Ascending aorta (tissue), 2 donors: ENCODE measurements at regions not wholly inside any gene's neighbourhood (a gene's known extent, or its start where the extent isn't known, plus 50 kb on each side); places are given as distances from the start of the nearest gene placed in this dataset.

Experiments
- DNase-seq, 2 donors: peaks; one replicate each; pipeline ENCODE4 v3.0.0-alpha.2; 2019; ENCODE audit warnings: low spot score in 2 of 2
- H3K27ac ChIP-seq, 2 donors: fragments of 200-600 bp; sonication (generic); one replicate each; pipeline ENCODE4 v1.5.1; 2016 to 2017; ENCODE audit warnings: mild to moderate bottlenecking in 1 of 2
- H3K27me3 ChIP-seq: fragments of 200-600 bp; sonication (generic); one replicate; pipeline ENCODE4 v1.5.1; 2017
- H3K36me3 ChIP-seq, 2 donors: fragments of 200-600 bp; sonication (generic); one replicate each; pipeline ENCODE4 v1.5.1; 2016
- H3K4me1 ChIP-seq, 2 donors: fragments of 200-600 bp; sonication (generic); one replicate each; pipeline ENCODE4 v1.5.1; 2016 to 2017; ENCODE audit warnings: mild to moderate bottlenecking in 1 of 2
- H3K4me3 ChIP-seq, 2 donors: fragments of 200-600 bp; sonication (generic); one replicate each; pipeline ENCODE4 v1.5.1; 2016 to 2017; ENCODE audit warnings: mild to moderate bottlenecking in 1 of 2
- H3K9me3 ChIP-seq, 2 donors: fragments of 200-600 bp; sonication (generic); one replicate each; pipeline ENCODE4 v1.5.1; 2016
- CTCF ChIP-seq, 3 experiments: fragments of 200-600 bp in 2 of 3; fragments of 450-650 bp in 1 of 3; sonication (generic) in 2 of 3; IDR thresholded peaks; one replicate each; pipeline ENCODE4 v1.5.1; 2016 to 2019; ENCODE audit warnings: antibody characterized with exemption in 3 of 3, mild to moderate bottlenecking in 1 of 3, moderate library complexity in 1 of 3
- intact Hi-C: fragments of 100-400 bp; cut with DNase I; formaldehyde crosslinking; loops from one replicate; pipeline ENCODE4 v1.15.1; 2023

DNA sequence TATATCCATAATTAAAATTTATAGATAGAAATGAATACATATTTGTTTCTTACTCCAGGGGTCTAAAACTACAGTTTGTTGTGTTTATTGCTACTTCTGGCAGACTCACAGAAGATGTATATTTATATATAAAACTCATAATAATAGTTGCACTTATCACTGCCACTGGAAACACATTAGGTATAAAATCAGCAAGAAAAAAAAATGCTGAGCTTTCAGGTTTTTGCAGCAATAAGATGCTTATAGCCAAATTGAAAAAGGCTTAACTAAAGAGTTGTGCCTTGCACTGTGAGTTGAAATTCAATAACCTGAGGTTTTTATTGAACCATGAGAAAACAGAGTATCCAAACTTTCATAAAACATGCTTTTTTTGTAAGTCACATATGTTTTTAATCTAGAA lies 623.9 kb upstream of the CRIM1 start:
- H3K27me3 ChIP-seq = no peaks in the 10 kb centered on the region
- intact Hi-C loops = no loop called here
- no peak for TF ChIP-seq CTCF (IDR thresholded peaks at IDR 0.05)
- H3K4me3 ChIP-seq = no peak overlapping the region
- H3K4me1 ChIP-seq = no peaks in the 10 kb centered on the region
- no peaks in the 10 kb centered on the region for H3K36me3 ChIP-seq
- H3K9me3 ChIP-seq = no peaks in the 10 kb centered on the region
- H3K27ac ChIP-seq = no peak overlapping the region
- DNase-seq = no peak

DNA sequence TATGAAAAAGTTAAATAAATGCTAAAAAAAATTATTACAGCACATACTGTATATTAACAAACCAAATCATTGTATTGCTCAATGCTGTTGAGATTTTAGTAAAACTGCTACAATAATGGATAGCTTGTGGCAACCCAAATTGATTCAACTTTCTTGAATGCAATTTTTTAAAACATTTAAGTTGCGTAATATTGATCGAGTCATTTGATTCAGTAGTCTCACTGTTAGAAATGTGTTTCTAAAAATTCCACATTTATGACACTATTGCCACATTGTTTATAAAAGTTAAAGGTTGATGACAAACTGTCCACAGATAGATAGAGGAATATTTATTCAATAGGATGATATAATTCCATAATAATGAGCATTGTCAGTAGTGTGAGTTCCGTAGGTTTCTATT lies 640.7 kb upstream of the CRIM1 start:
- Histone ChIP-seq H3K27me3 (no peaks in the 10 kb centered on the region), H3K4me3 (no peak overlapping the region), H3K9me3 (no peaks in the 10 kb centered on the region), H3K36me3 (no peaks in the 10 kb centered on the region), H3K4me1 (no peaks in the 10 kb centered on the region), H3K27ac (no peak overlapping the region)
- intact Hi-C loops = no loop called here
- no peak for TF ChIP-seq CTCF (IDR thresholded peaks at IDR 0.05)
- no peak for DNase-seq

GRCh38 chr2:35708411-35708923 lies 647.1 kb upstream of the CRIM1 start:
- Histone ChIP-seq H3K27me3 (no peaks in the 10 kb centered on the region), H3K9me3 (no peaks in the 10 kb centered on the region), H3K36me3 (no peaks in the 10 kb centered on the region), H3K27ac (no peak overlapping the region), H3K4me3 (no peak overlapping the region), H3K4me1 (no peaks in the 10 kb centered on the region)
- no peak for TF ChIP-seq CTCF (IDR thresholded peaks at IDR 0.05)
- no peak for DNase-seq
- intact Hi-C loops = no loop called here

DNA sequence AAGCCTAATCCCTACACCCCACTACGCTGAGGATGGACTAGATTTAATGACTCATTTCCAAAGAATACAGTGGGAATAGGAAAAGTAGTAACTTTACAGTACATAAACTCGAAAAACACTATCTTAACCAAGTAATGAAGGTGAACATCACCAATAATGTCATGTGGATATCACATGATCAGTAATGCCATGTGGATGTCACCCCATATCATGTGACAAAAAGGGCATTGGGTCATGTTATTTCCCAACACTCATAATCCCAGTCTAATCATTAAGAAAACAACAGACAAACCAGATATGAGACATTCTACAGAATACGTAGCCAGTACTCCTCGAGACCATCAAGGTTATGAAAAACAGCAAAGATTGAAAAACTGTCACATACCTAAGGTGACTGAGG lies 667.3 kb upstream of the CRIM1 start:
- no peak for TF ChIP-seq CTCF (IDR thresholded peaks at IDR 0.05)
- Histone ChIP-seq H3K4me3 (no peak overlapping the region), H3K27ac (no peak overlapping the region), H3K4me1 (no peaks in the 10 kb centered on the region), H3K27me3 (no peaks in the 10 kb centered on the region), H3K36me3 (no peaks in the 10 kb centered on the region), H3K9me3 (no peaks in the 10 kb centered on the region)
- intact Hi-C loops = no loop called here
- DNase-seq = no peak

GRCh38 chr2:35651688-35652323 lies 703.8 kb upstream of the CRIM1 start:
- Histone ChIP-seq H3K36me3 (no peaks in the 10 kb centered on the region), H3K27me3 (no peaks in the 10 kb centered on the region), H3K27ac (no peak overlapping the region), H3K9me3 (no peaks in the 10 kb centered on the region), H3K4me1 (no peaks in the 10 kb centered on the region), H3K4me3 (no peak overlapping the region)
- no peak for DNase-seq
- intact Hi-C loops = no loop called here
- no peak for TF ChIP-seq CTCF (IDR thresholded peaks at IDR 0.05)

DNA sequence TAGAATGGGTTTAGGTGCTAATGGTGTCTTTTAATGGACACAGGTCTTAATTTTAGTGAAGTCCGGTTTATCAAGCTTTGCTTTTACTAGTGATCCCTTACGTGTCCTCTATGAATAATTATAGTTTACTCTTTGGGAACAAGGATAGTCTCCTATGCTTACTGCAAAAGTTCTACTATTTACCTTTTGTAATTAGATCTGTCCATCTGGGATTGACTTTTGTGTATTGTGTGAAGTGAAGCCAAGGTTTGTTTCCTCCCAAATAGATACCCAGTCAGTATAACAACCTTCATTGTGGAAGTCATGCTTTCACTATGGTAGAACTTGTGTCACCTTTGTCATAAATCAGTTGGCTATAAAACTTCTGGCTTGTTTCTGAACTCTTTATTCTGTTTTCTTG lies 740.9 kb upstream of the CRIM1 start:
- Histone ChIP-seq H3K36me3 (no peaks in the 10 kb centered on the region), H3K9me3 (no peaks in the 10 kb centered on the region), H3K4me1 (no peaks in the 10 kb centered on the region), H3K27me3 (no peaks in the 10 kb centered on the region), H3K27ac (no peak overlapping the region), H3K4me3 (no peak overlapping the region)
- no peak for TF ChIP-seq CTCF (IDR thresholded peaks at IDR 0.05)
- intact Hi-C loops = no loop called here
- no peak for DNase-seq
